Epithelial cell of proximal tubule (primary cell): ENCODE measurements at regions not wholly inside any gene's neighbourhood (a gene's known extent, or its start where the extent isn't known, plus 50 kb on each side); places are given as distances from the start of the nearest gene placed in this dataset.

Experiments used
- DNase-seq: peaks from one replicate; pipeline ENCODE4 v3.0.0-alpha.2; 2011; ENCODE audit warnings: low read depth
- H3K4me3 ChIP-seq: 2 replicates; pipeline ENCODE4 v1.5.1; 2011; ENCODE audit warnings: low read depth, mild to moderate bottlenecking, low read length
- CTCF ChIP-seq: conservative IDR thresholded peaks from 2 replicates; pipeline ENCODE4 v1.5.1; 2012; ENCODE audit warnings: low read depth, mild to moderate bottlenecking, low read length

- TF ChIP-seq CTCF: no peak
- H3K4me3 ChIP-seq: no peak overlapping the region
- no peak for DNase-seq
These were observed 174.2 kb downstream of the PHETA1 start for GRCh38 chr12:111194703-111195051.

DNA sequence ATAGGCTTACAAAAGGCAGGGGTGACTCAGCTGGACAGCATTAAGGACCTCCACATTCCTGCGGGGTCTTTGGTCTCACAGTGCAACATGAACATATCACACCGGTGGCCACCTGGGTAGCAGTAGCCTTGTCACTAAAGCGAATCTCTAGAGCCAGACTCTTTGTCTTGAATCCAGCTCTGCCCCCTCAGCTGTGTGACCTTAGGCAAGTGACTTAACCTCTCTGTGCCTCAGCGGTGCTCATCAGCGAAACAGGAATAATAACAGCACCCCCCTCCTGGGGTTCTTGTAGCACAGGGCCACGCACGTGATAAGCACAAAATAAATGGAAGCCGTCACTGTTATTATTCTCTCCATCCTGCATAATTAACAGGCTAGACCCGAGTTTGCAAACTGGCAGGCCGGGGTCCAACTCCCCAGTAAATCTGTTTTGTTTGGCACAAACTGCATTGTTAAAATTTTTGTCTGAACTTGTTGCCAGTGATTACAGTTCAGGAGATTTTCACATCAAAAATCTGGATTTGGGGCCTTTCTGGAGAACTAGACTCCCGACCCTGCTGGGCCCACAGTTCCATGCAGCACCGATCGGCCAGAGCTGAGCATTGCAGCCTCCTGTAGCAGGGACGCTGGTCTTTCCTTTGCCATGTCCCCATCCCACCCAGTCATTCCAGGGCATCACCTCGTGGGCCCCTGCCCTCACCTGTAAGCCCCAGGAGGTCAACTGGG is 174.8 kb downstream of the PHETA1 start:
- H3K4me3 ChIP-seq: no peak overlapping the region
- no peak for DNase-seq
- TF ChIP-seq CTCF: no peak

DNA sequence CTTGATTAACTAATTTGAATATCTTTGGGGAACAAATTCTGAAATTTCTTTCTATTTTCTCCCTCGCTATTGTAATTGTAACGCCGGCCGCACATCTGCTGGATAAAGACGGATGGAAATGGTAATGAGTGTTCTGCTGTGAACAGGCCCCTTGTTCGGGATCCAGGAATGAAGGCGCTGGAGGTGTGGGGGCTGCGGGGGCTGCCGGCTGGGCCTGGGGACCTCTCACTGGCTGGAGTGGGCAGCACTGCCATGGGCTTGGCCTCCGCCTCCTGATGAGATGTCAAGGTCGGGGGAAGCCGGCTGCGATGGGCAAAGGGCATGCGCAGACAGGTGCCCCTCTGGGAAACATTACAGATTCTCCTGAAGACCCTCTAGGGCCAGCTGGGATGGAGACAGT is 175.4 kb downstream of the PHETA1 start:
- no peak overlapping the region for H3K4me3 ChIP-seq
- no peak for TF ChIP-seq CTCF
- no peak for DNase-seq

- DNase-seq: no peak
- no peak overlapping the region for H3K4me3 ChIP-seq
- no peak for TF ChIP-seq CTCF
These were observed 175.8 kb downstream of the PHETA1 start for GRCh38 chr12:111193067-111193466.

GRCh38 chr12:111192647-111193046 is 176.2 kb downstream of the PHETA1 start:
- no peak overlapping the region for H3K4me3 ChIP-seq
- no peak for DNase-seq

DNA sequence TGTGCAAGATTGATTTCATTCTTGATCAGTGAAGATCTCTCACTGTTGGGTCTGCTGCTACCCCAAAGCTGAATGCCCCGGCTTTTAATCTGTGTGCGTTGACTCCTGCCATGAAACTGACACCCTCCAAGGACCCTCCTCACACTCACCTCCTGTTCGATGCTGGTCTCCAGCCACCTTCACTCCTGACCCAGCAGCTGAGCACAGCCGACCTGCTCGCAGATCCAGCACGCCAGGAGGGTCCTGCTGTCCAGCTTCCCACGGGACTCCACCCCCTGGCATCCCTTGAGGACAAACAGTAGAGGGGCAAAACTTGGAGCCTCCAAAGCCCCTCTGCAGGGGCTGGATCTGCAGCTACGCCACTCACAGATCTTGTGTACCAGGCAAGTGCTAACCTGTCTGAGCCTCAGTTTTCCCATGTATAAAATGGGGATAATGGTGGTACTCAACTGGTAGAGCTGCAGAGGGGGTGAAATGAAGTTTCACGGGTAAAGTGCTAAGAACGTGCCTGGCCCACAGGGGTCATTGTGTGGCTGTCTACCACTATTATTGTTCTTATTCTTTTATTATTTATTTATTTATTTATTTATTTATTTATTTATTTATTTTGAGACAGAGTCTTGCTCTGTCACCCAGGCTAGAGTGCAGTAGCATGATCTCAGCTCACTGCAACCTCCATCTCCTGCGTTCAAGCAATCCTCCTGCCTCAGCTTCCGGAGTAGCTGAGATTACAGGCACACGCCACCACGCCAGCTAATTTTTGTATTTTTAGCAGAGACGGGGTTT is 178.0 kb downstream of the PHETA1 start:
- no peak overlapping the region for H3K4me3 ChIP-seq
- no peak for TF ChIP-seq CTCF
- DNase-seq: no peak

More at GRCh38 chr12:111192647-111193046, 176.2 kb downstream of the PHETA1 start:
- TF ChIP-seq CTCF: no peak
